Activated T-helper 17 cell treated with anti-CD3 and anti-CD28 coated beads, Interleukin-2, amount 50 U/mL, for 72 hours (primary cell): ENCODE measurements at regions not wholly inside any gene's neighbourhood (a gene's known extent, or its start where the extent isn't known, plus 50 kb on each side); places are given as distances from the start of the nearest gene placed in this dataset.
"Not testable (repeated sequence)": the region's sequence is repeated elsewhere in the genome, so short reads cannot be mapped to it uniquely, and the experiment has no call there.

Source experiments
- ATAC-seq: fragments of 150-1000 bp; cut with Tn5 transposase; replicated peaks from 2 replicates; pipeline ENCODE4 v1.10.0; 2021; ENCODE audit warnings: mild to moderate bottlenecking, moderate library complexity
- H3K27ac Mint-ChIP-seq: one replicate; pipeline ENCODE4 v1.8.0; 2022; ENCODE audit warnings: mixed read lengths
- H3K27me3 Mint-ChIP-seq: one replicate; pipeline ENCODE4 v1.8.0; 2022; ENCODE audit warnings: mixed read lengths
- H3K36me3 Mint-ChIP-seq: one replicate; pipeline ENCODE4 v1.8.0; 2022; ENCODE audit warnings: low read depth, mild to moderate bottlenecking, mixed read lengths
- H3K4me1 Mint-ChIP-seq: one replicate; pipeline ENCODE4 v1.8.0; 2022; ENCODE audit warnings: mixed read lengths
- H3K4me3 Mint-ChIP-seq: one replicate; pipeline ENCODE4 v1.8.0; 2022; ENCODE audit warnings: mild to moderate bottlenecking, mixed read lengths
- H3K9me3 Mint-ChIP-seq: one replicate; pipeline ENCODE4 v1.8.0; 2022; ENCODE audit warnings: mixed read lengths

- Mint-ChIP-seq H3K9me3 (no peaks in the 10 kb centered on the region), H3K27ac (no peak overlapping the region), H3K27me3 (no peaks in the 10 kb centered on the region), H3K4me1 (peaks cover 5% of the 10 kb centered on the region), H3K4me3 (no peak overlapping the region), H3K36me3 (no peaks in the 10 kb centered on the region)
- ATAC-seq = no peak
Measured at GRCh38 chr6:25180630-25181349, 98.4 kb upstream of the CARMIL1 start.

GRCh38 chr6:25181350-25181724 lies 97.8 kb upstream of the CARMIL1 start:
- peaks cover 5% of the 10 kb centered on the region for H3K4me1 Mint-ChIP-seq

GRCh38 chr6:25181923-25182322 lies 97.3 kb upstream of the CARMIL1 start:
- ATAC-seq = peak; percentile 63
- H3K27ac Mint-ChIP-seq = no peak overlapping the region
- H3K4me3 Mint-ChIP-seq = no peak overlapping the region
- no peaks in the 10 kb centered on the region for H3K9me3 Mint-ChIP-seq
- no peaks in the 10 kb centered on the region for H3K36me3 Mint-ChIP-seq
- peaks cover 4% of the 10 kb centered on the region for H3K27me3 Mint-ChIP-seq
- peaks cover 5% of the 10 kb centered on the region for H3K4me1 Mint-ChIP-seq

More at GRCh38 chr6:25181350-25181724, 97.8 kb upstream of the CARMIL1 start:
- H3K27ac Mint-ChIP-seq = no peak overlapping the region
- no peak for ATAC-seq
- H3K4me3 Mint-ChIP-seq = no peak overlapping the region
- H3K9me3 Mint-ChIP-seq = no peaks in the 10 kb centered on the region
- H3K27me3 Mint-ChIP-seq = peaks cover 1% of the 10 kb centered on the region
- H3K36me3 Mint-ChIP-seq = no peaks in the 10 kb centered on the region

- H3K27me3 Mint-ChIP-seq = peaks cover 23% of the 10 kb centered on the region
- H3K36me3 Mint-ChIP-seq = no peaks in the 10 kb centered on the region
- H3K27ac Mint-ChIP-seq = no peak overlapping the region
- no peak overlapping the region for H3K4me3 Mint-ChIP-seq
- peak; percentile 68 for ATAC-seq
- no peaks in the 10 kb centered on the region for H3K4me1 Mint-ChIP-seq
- no peaks in the 10 kb centered on the region for H3K9me3 Mint-ChIP-seq
Measured at GRCh38 chr6:25186919-25187318, 92.3 kb upstream of the CARMIL1 start.

- Mint-ChIP-seq H3K4me3 (no peak overlapping the region), H3K9me3 (no peaks in the 10 kb centered on the region), H3K36me3 (no peaks in the 10 kb centered on the region), H3K27ac (no peak overlapping the region), H3K27me3 (peaks cover 29% of the 10 kb centered on the region), H3K4me1 (no peaks in the 10 kb centered on the region)
- no peak for ATAC-seq
Measured at GRCh38 chr6:25188232-25188631, 90.9 kb upstream of the CARMIL1 start.

- Mint-ChIP-seq H3K4me1 (no peaks in the 10 kb centered on the region), H3K9me3 (no peaks in the 10 kb centered on the region), H3K36me3 (no peaks in the 10 kb centered on the region), H3K27me3 (peaks cover 24% of the 10 kb centered on the region), H3K27ac (no peak overlapping the region), H3K4me3 (no peak overlapping the region)
- no peak for ATAC-seq
Measured at GRCh38 chr6:25192590-25193459, 86.3 kb upstream of the CARMIL1 start.

GRCh38 chr6:25193460-25194171 lies 85.6 kb upstream of the CARMIL1 start:
- Mint-ChIP-seq H3K4me3 (no peak overlapping the region), H3K9me3 (no peaks in the 10 kb centered on the region), H3K27me3 (peaks cover 18% of the 10 kb centered on the region), H3K4me1 (no peaks in the 10 kb centered on the region), H3K36me3 (no peaks in the 10 kb centered on the region), H3K27ac (no peak overlapping the region)
- ATAC-seq = no peak

- H3K4me1 Mint-ChIP-seq = no peaks in the 10 kb centered on the region
- peaks cover 18% of the 10 kb centered on the region for H3K27me3 Mint-ChIP-seq
- no peak for ATAC-seq
- H3K36me3 Mint-ChIP-seq = no peaks in the 10 kb centered on the region
- H3K27ac Mint-ChIP-seq = no peak overlapping the region
- no peak overlapping the region for H3K4me3 Mint-ChIP-seq
- H3K9me3 Mint-ChIP-seq = no peaks in the 10 kb centered on the region
Measured at GRCh38 chr6:25194172-25194678, 84.9 kb upstream of the CARMIL1 start.

- no peaks in the 10 kb centered on the region for H3K36me3 Mint-ChIP-seq
- peaks cover 11% of the 10 kb centered on the region for H3K27me3 Mint-ChIP-seq
- no peaks in the 10 kb centered on the region for H3K9me3 Mint-ChIP-seq
Measured at GRCh38 chr6:25196464-25196863, 82.7 kb upstream of the CARMIL1 start.

GRCh38 chr6:25197111-25197510 lies 82.1 kb upstream of the CARMIL1 start:
- no peak overlapping the region for H3K4me3 Mint-ChIP-seq
- H3K4me1 Mint-ChIP-seq = no peaks in the 10 kb centered on the region
- H3K9me3 Mint-ChIP-seq = no peaks in the 10 kb centered on the region
- peaks cover 8% of the 10 kb centered on the region for H3K27me3 Mint-ChIP-seq
- H3K36me3 Mint-ChIP-seq = no peaks in the 10 kb centered on the region
- no peak for ATAC-seq
- no peak overlapping the region for H3K27ac Mint-ChIP-seq

More at GRCh38 chr6:25196464-25196863, 82.7 kb upstream of the CARMIL1 start:
- no peak overlapping the region for H3K27ac Mint-ChIP-seq
- H3K4me1 Mint-ChIP-seq = no peaks in the 10 kb centered on the region
- no peak overlapping the region for H3K4me3 Mint-ChIP-seq
- ATAC-seq = no peak

- H3K4me1 Mint-ChIP-seq = no peaks in the 10 kb centered on the region
- ATAC-seq = no peak
- no peak overlapping the region for H3K4me3 Mint-ChIP-seq
- H3K27ac Mint-ChIP-seq = no peak overlapping the region
- no peaks in the 10 kb centered on the region for H3K36me3 Mint-ChIP-seq
- no peaks in the 10 kb centered on the region for H3K9me3 Mint-ChIP-seq
- H3K27me3 Mint-ChIP-seq = peaks cover 7% of the 10 kb centered on the region
Measured at GRCh38 chr6:25199544-25199943, 79.6 kb upstream of the CARMIL1 start.

GRCh38 chr6:25202504-25202903 lies 76.7 kb upstream of the CARMIL1 start:
- Mint-ChIP-seq H3K36me3 (no peaks in the 10 kb centered on the region), H3K9me3 (no peaks in the 10 kb centered on the region), H3K4me1 (no peaks in the 10 kb centered on the region), H3K27me3 (peaks cover 12% of the 10 kb centered on the region), H3K4me3 (no peak overlapping the region), H3K27ac (no peak overlapping the region)
- no peak for ATAC-seq

- Mint-ChIP-seq H3K27me3 (peaks cover 19% of the 10 kb centered on the region), H3K4me1 (no peaks in the 10 kb centered on the region), H3K9me3 (peaks cover 14% of the 10 kb centered on the region), H3K4me3 (no peak overlapping the region), H3K27ac (no peak overlapping the region), H3K36me3 (no peaks in the 10 kb centered on the region)
- no peak for ATAC-seq
Measured at GRCh38 chr6:25205629-25206028, 73.5 kb upstream of the CARMIL1 start.

GRCh38 chr6:25207453-25208155 lies 71.6 kb upstream of the CARMIL1 start:
- peaks cover 14% of the 10 kb centered on the region for H3K9me3 Mint-ChIP-seq
- not testable (repeated sequence) for H3K36me3 Mint-ChIP-seq

More at GRCh38 chr6:25207453-25208155, 71.6 kb upstream of the CARMIL1 start:
- H3K27ac Mint-ChIP-seq, H3K4me3 Mint-ChIP-seq, ATAC-seq, H3K4me1 Mint-ChIP-seq: not testable (repeated sequence)
- H3K27me3 Mint-ChIP-seq = peaks cover 19% of the 10 kb centered on the region
